Transverse colon (tissue), 4 donors: ENCODE measurements at regions not wholly inside any gene's neighbourhood (a gene's known extent, or its start where the extent isn't known, plus 50 kb on each side); places are given as distances from the start of the nearest gene placed in this dataset.

Experiments used
- CTCF ChIP-seq, 5 experiments: fragments of 200-600 bp in 3 of 5; fragments of 450-650 bp in 2 of 5; sonication (generic) in 3 of 5; IDR thresholded peaks; 1 replicate in 2 of 5; 2 replicates in 3 of 5; pipeline ENCODE4 v1.5.1; 2016 to 2017; ENCODE audit warnings: antibody characterized with exemption in 5 of 5, inconsistent platforms in 3 of 5, mild to moderate bottlenecking in 2 of 5, moderate library complexity in 1 of 5
- EP300 ChIP-seq: sonication (generic); formaldehyde crosslinking; IDR thresholded peaks from one replicate; pipeline ENCODE4 v1.6.1; 2017; ENCODE audit warnings: antibody characterized with exemption, low read depth
- POLR2AphosphoS5 ChIP-seq, 3 donors: sonication (generic); formaldehyde crosslinking; IDR thresholded peaks; one replicate each; pipeline ENCODE4 v1.6.1; 2016; ENCODE audit warnings: antibody characterized with exemption in 3 of 3

DNA sequence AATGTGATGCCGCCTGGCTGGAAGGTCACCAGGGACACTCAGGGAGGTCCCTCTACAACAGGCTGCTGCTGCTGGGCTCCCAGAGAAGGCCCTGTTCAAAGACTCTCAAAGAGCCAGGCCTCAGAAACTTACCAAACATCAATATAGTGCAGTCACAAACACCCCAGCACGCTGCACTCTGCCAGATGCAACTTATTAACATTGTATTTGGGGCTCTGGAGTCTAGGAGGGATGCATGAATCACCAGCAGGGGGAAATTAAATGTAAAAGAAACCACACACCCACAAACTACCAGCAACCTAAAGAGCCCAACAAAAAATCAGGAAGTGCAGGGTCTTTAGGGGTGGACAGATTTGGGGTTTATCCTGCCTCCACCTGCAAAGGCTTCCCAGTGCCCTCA is 74.6 kb upstream of the SPATA12 start:
- TF ChIP-seq CTCF (IDR thresholded peaks at IDR 0.05) (no peak), POLR2AphosphoS5 (IDR thresholded peaks at IDR 0.05) (no peak), EP300 (no peak)
